H1 (cell line): ENCODE measurements at regions not wholly inside any gene's neighbourhood (a gene's known extent, or its start where the extent isn't known, plus 50 kb on each side); places are given as distances from the start of the nearest gene placed in this dataset.

ENCODE experiments used
- CTCF ChIA-PET: fragments of 300-600 bp; sonication (Branson Sonifier 250); formaldehyde crosslinking; loops from one replicate; lab custom pipeline; 2021; ENCODE audit not compliant: partially characterized antibody; lab: Charles Lee
- POLR2A ChIA-PET: fragments of 300-600 bp; sonication (Branson Sonifier 250); formaldehyde crosslinking; loops from one replicate; lab custom pipeline; 2021; ENCODE audit warnings: inconsistent platforms; ENCODE audit not compliant: partially characterized antibody; lab: Charles Lee
- DNase-seq, 2 experiments: peaks; one replicate each; pipeline versions ENCODE4 v3.0.0 to v3.0.0-alpha.2; 2010 to 2022; ENCODE audit warnings: low spot score in 2 of 2, low read depth in 1 of 2, mixed read lengths in 1 of 2
- FAIRE-seq: peaks from 2 replicates; lab custom pipeline; 2011; peaks lifted over from hg19 to GRCh38; lab: Jason Lieb, UNC
- H2AFZ ChIP-seq: 2 replicates; pipeline ENCODE4 v1.8.1; 2012; ENCODE audit warnings: low read length, inconsistent platforms
- H2AK5ac ChIP-seq: 2 replicates; pipeline ENCODE4 v1.6.1; 2013; ENCODE audit warnings: low read depth, low read length
- H2BK120ac ChIP-seq: replicated peaks from 2 replicates; pipeline ENCODE3; 2013; ENCODE audit warnings: low read depth, low read length, inconsistent platforms
- H2BK12ac ChIP-seq: 2 replicates; pipeline ENCODE4 v1.6.1; 2013; ENCODE audit warnings: low read depth, low read length
- H2BK15ac ChIP-seq: 2 replicates; pipeline ENCODE4 v1.6.1; 2013; ENCODE audit warnings: low read length
- H2BK20ac ChIP-seq: 2 replicates; pipeline ENCODE4 v1.6.1; 2013; ENCODE audit warnings: low read length
- H2BK5ac ChIP-seq: 2 replicates; pipeline ENCODE4 v1.6.1; 2013; ENCODE audit warnings: low read depth, low read length
- H3K14ac ChIP-seq: 2 replicates; pipeline ENCODE4 v1.6.1; 2013; ENCODE audit warnings: inconsistent platforms; ENCODE audit not compliant: insufficient read length
- H3K18ac ChIP-seq: 2 replicates; pipeline ENCODE4 v1.6.1; 2013; ENCODE audit warnings: low read length; ENCODE audit errors: extremely low read depth
- H3K23ac ChIP-seq: 2 replicates; pipeline ENCODE4 v1.6.1; 2013; ENCODE audit warnings: inconsistent platforms; ENCODE audit not compliant: insufficient read length
- H3K23me2 ChIP-seq: 2 replicates; pipeline ENCODE4 v1.6.1; 2013; ENCODE audit warnings: low read depth, low read length
- H3K27ac ChIP-seq: 2 replicates; pipeline ENCODE4 v1.6.1; 2011; ENCODE audit warnings: low read depth, low read length, inconsistent platforms
- H3K27me3 ChIP-seq, 4 experiments: replicated peaks in 1 of 4; 1 replicate in 1 of 4; 2 replicates in 3 of 4; pipeline versions ENCODE4 v1.6.1 to v1.8.1; 2011 to 2013; ENCODE audit warnings: low read length in 3 of 4, mild to moderate bottlenecking in 3 of 4, inconsistent platforms in 2 of 4, mixed read lengths in 2 of 4, moderate library complexity in 1 of 4; ENCODE audit not compliant: control insufficient read depth in 3 of 4, insufficient read depth in 3 of 4; ENCODE audit errors: extremely low read depth in 1 of 4
- H3K36me3 ChIP-seq, 4 experiments: 2 replicates each; pipeline versions ENCODE4 v1.6.1 to v1.8.1; 2011 to 2013; ENCODE audit warnings: mild to moderate bottlenecking in 4 of 4, low read length in 3 of 4, moderate library complexity in 2 of 4, control low read depth in 1 of 4, inconsistent platforms in 1 of 4; ENCODE audit not compliant: insufficient read depth in 4 of 4, control insufficient read depth in 2 of 4
- H3K4ac ChIP-seq: replicated peaks from 2 replicates; pipeline ENCODE3; 2013; ENCODE audit warnings: low read length, low read depth, mixed read lengths, inconsistent platforms; ENCODE audit not compliant: insufficient read length
- H3K4me1 ChIP-seq, 4 experiments: replicated peaks in 1 of 4; 1 replicate in 1 of 4; 2 replicates in 3 of 4; pipeline versions ENCODE4 v1.6.1 to v1.8.1; 2011 to 2013; ENCODE audit warnings: low read length in 3 of 4, inconsistent platforms in 2 of 4, mixed read lengths in 1 of 4; ENCODE audit not compliant: insufficient read depth in 4 of 4, control insufficient read depth in 3 of 4
- H3K4me2 ChIP-seq, 2 experiments: 2 replicates each; pipeline versions ENCODE4 v1.6.1 to v1.8.1; 2011 to 2013; ENCODE audit warnings: low read depth in 2 of 2, low read length in 2 of 2, control low read depth in 1 of 2, inconsistent platforms in 1 of 2, mild to moderate bottlenecking in 1 of 2; ENCODE audit not compliant: insufficient read depth in 1 of 2
- H3K4me3 ChIP-seq, 4 experiments: fragments of 200-600, 300-600 bp in 1 of 4; sonication (generic), shearing (Covaris generic), sonication (Bioruptor Twin) in 1 of 4; 2 replicates each; pipeline versions ENCODE4 v1.5.1 to v1.8.1; 2011 to 2016; ENCODE audit warnings: low read length in 4 of 4, low read depth in 3 of 4, control low read depth in 2 of 4, inconsistent platforms in 2 of 4, mild to moderate bottlenecking in 2 of 4, mixed read lengths in 1 of 4, moderate library complexity in 1 of 4; ENCODE audit not compliant: insufficient read depth in 2 of 4; ENCODE audit errors: extremely low read depth in 1 of 4
- H3K56ac ChIP-seq: replicated peaks from 2 replicates; pipeline ENCODE3; 2013; ENCODE audit warnings: low read depth, mild to moderate bottlenecking, mixed read lengths, low read length, inconsistent platforms; ENCODE audit not compliant: insufficient read length
- H3K79me1 ChIP-seq: 2 replicates; pipeline ENCODE4 v1.6.1; 2013; ENCODE audit warnings: low read depth, low read length, control low read depth
- H3K79me2 ChIP-seq, 2 experiments: 2 replicates each; pipeline versions ENCODE4 v1.6.1 to v1.8.1; 2012 to 2013; ENCODE audit warnings: low read length in 2 of 2, mild to moderate bottlenecking in 2 of 2, inconsistent platforms in 1 of 2; ENCODE audit not compliant: insufficient read depth in 2 of 2, control insufficient read depth in 1 of 2
- H3K9ac ChIP-seq, 4 experiments: replicated peaks in 1 of 4; 1 replicate in 1 of 4; 2 replicates in 3 of 4; pipeline versions ENCODE4 v1.6.1 to v1.8.1; 2011 to 2013; ENCODE audit warnings: low read depth in 3 of 4, low read length in 3 of 4, control low read depth in 2 of 4, mild to moderate bottlenecking in 2 of 4, moderate library complexity in 2 of 4, inconsistent platforms in 1 of 4; ENCODE audit errors: extremely low read depth in 1 of 4
- H3K9me3 ChIP-seq, 2 experiments: 2 replicates each; pipeline versions ENCODE4 v1.6.1 to v1.8.1; 2012 to 2013; ENCODE audit warnings: mild to moderate bottlenecking in 2 of 2, moderate library complexity in 2 of 2, control low read depth in 1 of 2, inconsistent platforms in 1 of 2, low read depth in 1 of 2, low read length in 1 of 2, mixed read lengths in 1 of 2; ENCODE audit not compliant: insufficient read depth in 2 of 2
- H4K20me1 ChIP-seq, 2 experiments: replicated peaks in 1 of 2; 2 replicates each; pipeline versions ENCODE3 to v1.8.1; 2011 to 2013; ENCODE audit warnings: inconsistent platforms in 2 of 2, low read length in 2 of 2, mild to moderate bottlenecking in 1 of 2; ENCODE audit not compliant: insufficient read depth in 2 of 2, control insufficient read depth in 1 of 2
- H4K5ac ChIP-seq: 2 replicates; pipeline ENCODE4 v1.6.1; 2013; ENCODE audit warnings: low read length, low read depth, mixed read lengths, inconsistent platforms; ENCODE audit not compliant: insufficient read length
- H4K8ac ChIP-seq: 2 replicates; pipeline ENCODE4 v1.8.0; 2013; ENCODE audit warnings: mild to moderate bottlenecking, moderate library complexity, low read length, inconsistent platforms; ENCODE audit not compliant: insufficient read depth; ENCODE audit errors: extremely low read depth
- H4K91ac ChIP-seq: replicated peaks from 2 replicates; pipeline ENCODE3; 2013; ENCODE audit warnings: low read length, mixed read lengths, inconsistent platforms; ENCODE audit not compliant: insufficient read length
- CHD1 ChIP-seq: IDR thresholded peaks from 2 replicates; pipeline ENCODE4 v1.6.1; 2012; ENCODE audit warnings: low read depth, low read length, improper control_type of control experiment
- JUN ChIP-seq: IDR thresholded peaks from 2 replicates; pipeline ENCODE4 v1.6.1; 2011; ENCODE audit warnings: low read depth, mild to moderate bottlenecking, improper control_type of control experiment, low read length
- KDM1A ChIP-seq: fragments of 200-600, 300-600 bp; sonication (generic); IDR thresholded peaks from 2 replicates; pipeline ENCODE4 v1.7.1; 2016; ENCODE audit warnings: mild to moderate bottlenecking, low read length, borderline replicate concordance
- WGBS, 2 experiments: shearing (Covaris generic) in 1 of 2; methylation state at CpG; one replicate each; pipeline versions ENCODE4 v1.1.6 to v1.1.7; 2013 to 2015; ENCODE audit warnings: low lambda C conversion rate in 2 of 2, mixed read lengths in 2 of 2, inconsistent platforms in 1 of 2, low coverage in 1 of 2, missing lambda C conversion rate in 1 of 2; ENCODE audit not compliant: insufficient replicate concordance in 2 of 2, insufficient coverage in 1 of 2, insufficient read length in 1 of 2; ENCODE audit errors: extremely low coverage in 1 of 2, missing lambda C conversion rate in 1 of 2; 5-methylcytosine and 5-hydroxymethylcytosine counted together

- Histone ChIP-seq H3K18ac (no peak overlapping the region), H3K27me3 (no peaks in the 10 kb centered on the region), H2BK120ac (no peak overlapping the region), H3K79me2 (no peaks in the 10 kb centered on the region), H3K23me2 (no peaks in the 10 kb centered on the region; the same call in 1 of the 2 replicates), H2BK12ac (no peak overlapping the region), H3K4me2 (no peak overlapping the region), H2BK15ac (no peak overlapping the region), H3K9ac (no peak overlapping the region), H2BK20ac (no peak overlapping the region), H4K91ac (no peak overlapping the region), H3K4ac (no peak overlapping the region), H3K27ac (no peak overlapping the region), H4K5ac (no peak overlapping the region), H3K56ac (no peak overlapping the region), H3K14ac (no peak overlapping the region), H3K9me3 (no peaks in the 10 kb centered on the region), H3K4me3 (no peak overlapping the region), H2BK5ac (no peak overlapping the region), H4K8ac (no peak overlapping the region), H3K36me3 (no peaks in the 10 kb centered on the region), H3K23ac (no peak overlapping the region), H4K20me1 (no peaks in the 10 kb centered on the region), H2AFZ (no peak overlapping the region), H3K79me1 (no peaks in the 10 kb centered on the region), H2AK5ac (no peak overlapping the region), H3K4me1 (no peaks in the 10 kb centered on the region)
- ChIA-PET CTCF (interaction anchor here (0.8 to 2.0 kb wide), 4 partner anchors 14 to 150 kb away, joined by 3 to 7 read pairs (median 4); no protein-coding TSS in a partner anchor), POLR2A (no interaction called here)
- WGBS, 2 experiments = 86% methylated on average over 7 of the region's 7 CpGs; no CpG with 5 or more reads in 1 of the 2 experiments
- FAIRE-seq (no peak), DNase-seq (no peak)
- TF ChIP-seq KDM1A (no peak), CHD1 (no peak), JUN (no peak)
These were observed 237.0 kb upstream of the RASA1 start for GRCh38 chr5:87030699-87031098.
